ENCODE measurements at regions not wholly inside any gene's neighbourhood (a gene's known extent, or its start where the extent isn't known, plus 50 kb on each side); places are given as distances from the start of the nearest gene placed in this dataset.

DNA sequence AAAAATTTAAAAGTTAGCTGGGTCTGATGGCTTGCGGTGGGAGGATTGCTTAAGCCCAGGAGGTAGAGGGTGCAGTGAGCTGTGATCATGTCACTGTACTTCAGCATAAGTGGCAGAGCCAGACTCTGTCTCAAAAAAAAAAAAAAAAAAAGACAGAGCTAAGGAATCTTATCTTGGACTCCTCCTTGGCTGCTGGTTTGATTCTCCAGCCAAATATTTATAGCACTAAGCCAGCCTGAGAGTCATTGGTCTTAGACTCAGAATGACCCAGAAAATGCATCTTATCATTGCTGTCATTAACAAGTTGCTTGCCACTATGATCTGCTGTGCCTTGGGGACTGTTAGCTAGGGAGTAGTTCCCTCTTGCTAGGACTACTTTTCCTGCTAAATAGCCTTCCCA lies 164.7 kb downstream of the GNAT3 start:
- no peak for DNase-seq (ENCODE audit: low read depth in 2 of 2)

DNA sequence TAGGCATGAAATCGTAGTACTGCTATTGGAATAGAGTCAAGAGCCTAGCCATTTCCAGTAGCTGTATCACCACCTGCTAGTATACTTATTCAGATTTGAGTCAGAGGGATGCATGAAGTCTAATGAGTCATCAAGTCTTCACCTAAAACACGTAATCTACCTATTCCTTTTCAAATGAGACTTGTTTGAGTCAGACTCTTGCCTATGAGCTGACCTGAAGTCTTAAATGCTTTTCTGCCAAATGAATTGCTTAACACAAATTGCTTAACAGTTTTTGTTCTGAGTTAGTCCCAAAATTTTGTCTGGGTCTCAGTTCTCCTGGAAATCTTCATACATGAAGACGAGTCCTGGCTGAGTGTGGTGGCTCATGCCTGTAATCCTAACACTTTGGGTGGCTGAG lies 165.2 kb downstream of the GNAT3 start:
- no peak for DNase-seq (ENCODE audit: low read depth in 2 of 2)

DNA sequence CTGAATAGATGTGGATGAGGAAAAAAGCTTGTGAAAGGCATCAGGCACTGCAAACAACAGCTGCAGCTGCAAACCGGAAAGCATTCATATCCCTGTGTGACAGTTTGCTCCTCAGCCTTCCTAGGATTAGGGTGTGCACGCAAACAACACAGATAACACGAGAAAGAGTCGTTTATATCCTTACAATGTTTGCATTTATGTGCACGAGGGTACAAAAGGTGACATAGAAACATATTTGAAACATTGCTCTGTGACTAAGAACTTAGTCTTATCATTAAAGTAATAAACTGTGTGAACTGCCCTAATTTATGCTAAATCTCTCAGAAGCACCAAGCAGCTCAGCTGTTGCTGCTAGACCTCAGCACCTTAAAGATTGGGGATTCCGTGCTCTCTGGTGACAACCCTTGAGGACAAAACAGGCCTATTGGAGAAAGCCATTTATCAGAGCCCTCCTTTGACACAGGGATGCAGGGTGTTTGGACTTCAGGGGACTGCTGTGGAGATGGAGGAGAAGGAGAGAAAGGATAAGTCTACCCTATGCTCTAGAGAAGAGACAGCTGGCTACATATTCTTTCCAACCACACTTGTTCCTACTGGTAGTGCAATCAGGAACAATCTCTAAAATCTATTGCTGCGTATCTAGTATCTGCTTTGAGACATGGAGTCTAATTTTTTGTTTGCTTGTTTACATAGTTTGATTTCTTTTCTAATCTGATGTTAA lies 176.2 kb downstream of the GNAT3 start:
- no peak for DNase-seq (ENCODE audit: low read depth in 2 of 2)

DNA sequence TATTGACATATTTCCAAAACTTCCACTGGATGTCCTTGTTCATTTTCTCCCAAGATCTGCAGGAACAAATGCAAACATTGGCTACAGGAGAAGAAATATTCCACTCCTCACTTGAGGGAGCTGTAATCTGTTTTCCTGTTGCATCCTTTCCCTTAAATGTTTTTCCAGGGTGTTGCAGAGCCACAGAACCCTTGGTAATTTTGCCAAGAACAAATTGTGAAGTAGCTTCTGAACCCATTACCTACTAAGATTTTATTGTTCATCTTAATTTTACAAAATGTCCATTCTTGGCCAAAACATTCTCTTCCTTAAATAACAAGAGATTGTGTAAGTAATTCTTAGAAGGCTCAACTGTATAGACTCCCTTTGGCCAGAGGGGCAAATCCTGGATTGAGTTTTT lies 177.0 kb downstream of the GNAT3 start:
- no peak for DNase-seq (ENCODE audit: low read depth in 2 of 2)

DNA sequence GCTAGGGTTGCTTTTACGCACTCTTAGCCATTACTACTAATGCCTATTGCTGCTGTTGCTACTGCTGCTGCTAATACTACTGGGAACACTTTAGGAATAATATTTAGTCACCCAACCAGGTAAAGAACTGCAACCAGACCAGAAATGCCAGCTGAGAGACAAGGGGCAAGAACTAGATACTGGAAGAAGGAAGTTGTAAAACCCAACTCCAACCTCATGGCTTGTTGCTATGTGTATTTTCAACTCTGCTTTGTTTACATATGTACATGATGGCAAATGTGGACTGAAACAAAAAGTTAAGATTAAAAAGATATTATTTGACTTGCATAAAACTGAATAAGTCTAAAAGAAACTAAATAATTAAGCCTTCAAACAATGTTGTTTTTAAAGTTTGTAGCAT lies 177.7 kb downstream of the GNAT3 start:
- no peak for DNase-seq (ENCODE audit: low read depth in 2 of 2)

DNA sequence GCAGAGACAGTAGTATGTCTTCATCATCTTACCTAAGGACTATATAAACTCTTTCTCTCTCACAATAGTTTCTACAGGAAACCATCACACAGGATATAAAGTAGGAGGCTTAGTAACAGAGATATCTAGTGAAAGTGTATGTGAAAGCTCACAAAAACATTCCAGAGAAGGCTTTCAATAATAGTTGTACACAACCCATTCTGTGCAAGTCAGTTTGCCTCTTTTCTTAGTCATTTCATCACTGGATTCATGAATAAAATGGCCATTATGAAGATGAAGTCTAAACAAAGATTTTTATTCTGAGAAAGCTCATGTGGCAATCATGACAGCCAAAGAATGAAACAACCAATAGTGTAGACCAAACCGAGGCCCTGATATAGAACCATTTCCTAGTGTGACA lies 178.8 kb downstream of the GNAT3 start:
- no peak for DNase-seq (ENCODE audit: low read depth in 2 of 2)

DNA sequence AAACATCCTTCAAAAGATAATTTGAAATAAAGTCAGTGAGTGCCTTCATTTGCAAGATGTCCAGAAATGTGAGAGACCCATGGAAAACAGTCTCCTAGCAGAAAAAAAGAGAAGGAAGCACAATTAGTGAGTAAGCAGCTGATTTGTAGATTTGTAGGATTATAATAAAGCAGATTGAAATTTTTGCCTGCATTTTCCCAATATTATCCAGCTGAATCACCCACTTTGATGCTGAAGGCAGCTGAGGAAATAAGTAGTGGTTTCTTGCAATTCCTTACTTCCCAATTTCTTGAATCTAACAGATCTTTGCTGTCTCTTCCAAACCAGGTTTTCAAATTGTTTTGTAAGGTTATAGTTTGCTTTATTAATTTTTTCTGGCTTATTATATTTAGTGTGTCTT lies 181.4 kb downstream of the GNAT3 start:
- no peak for DNase-seq (ENCODE audit: low read depth in 2 of 2)

DNA sequence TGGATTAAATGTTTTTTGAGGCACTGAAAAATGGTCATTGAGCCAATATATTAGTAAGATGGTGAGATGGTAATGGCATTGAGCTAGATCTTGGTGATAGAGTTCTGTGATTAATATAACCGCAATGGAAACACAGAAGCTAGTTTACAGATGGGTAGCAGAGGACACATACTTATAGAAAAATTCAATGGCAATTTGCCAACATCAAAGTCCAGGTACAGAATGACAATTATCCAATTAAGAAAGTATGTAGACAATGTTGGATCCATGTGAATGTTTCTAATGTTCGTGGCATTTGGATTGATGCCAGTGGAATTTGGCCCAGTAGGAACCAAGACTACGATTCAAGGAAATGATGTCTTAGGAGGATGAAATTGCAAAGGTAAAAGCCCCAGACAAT lies 187.8 kb downstream of the GNAT3 start:
- no peak for DNase-seq (ENCODE audit: low read depth in 2 of 2)

DNA sequence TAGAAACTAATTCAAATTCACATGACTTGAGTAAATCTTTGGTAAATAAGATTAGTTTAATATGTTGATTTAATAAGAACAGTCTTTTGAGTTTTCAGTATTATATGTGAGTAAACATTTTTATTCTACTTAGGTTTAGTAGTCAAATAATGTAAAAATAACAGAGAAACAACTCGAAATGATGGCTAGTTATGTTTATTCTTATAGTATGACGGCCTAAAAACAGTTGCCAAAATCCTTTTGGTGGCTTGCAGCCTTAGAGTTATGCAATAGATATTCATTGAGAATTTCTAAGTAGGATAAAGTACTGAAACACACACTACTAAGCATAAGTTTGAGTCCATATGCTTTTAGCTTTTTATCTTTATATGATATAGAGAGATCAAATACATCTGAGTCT lies 184.8 kb downstream of the GNAI1 start:
- no peak for DNase-seq (ENCODE audit: low read depth in 2 of 2)

DNA sequence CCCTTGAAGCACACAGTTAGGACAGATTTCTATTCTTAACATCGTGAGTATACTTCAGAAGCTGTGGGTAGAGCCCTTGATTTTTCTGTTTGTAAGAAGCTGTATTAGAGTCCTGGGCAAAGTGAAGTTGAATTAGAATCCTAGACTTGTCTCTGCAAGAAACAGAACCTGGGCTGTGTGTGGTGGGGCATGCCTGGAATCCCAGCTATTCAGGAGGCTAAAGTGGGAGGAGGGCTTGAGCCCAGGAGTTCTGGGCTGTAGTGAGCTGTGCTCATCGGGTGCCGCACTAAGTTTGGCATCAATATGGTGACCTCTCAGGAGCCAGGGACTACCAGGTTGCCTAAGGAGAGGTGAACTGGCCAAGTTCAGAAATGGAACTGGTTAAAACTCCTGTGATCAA lies 183.4 kb downstream of the GNAI1 start:
- DNase-seq (ENCODE audit: low read depth in 2 of 2), result no peak

DNA sequence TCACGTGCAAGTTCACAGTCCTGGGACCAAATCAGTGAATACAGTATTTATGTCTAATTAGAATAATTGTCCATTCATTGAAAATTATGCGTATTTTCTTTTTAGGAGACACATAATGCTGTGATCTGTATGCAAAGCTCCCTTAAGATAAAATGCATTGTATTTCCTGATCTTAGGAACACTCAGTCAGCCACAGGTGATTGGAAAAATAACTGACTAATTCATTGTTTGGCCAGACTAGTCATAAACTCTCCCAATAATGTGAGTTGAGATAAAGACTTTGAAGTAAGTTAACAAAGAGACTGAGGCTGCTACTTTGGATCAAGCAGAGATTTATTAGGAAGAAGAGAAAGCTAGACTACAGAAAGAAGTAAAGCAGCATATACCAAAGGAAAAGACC lies 182.2 kb downstream of the GNAI1 start:
- no peak for DNase-seq (ENCODE audit: low read depth in 2 of 2)

DNA sequence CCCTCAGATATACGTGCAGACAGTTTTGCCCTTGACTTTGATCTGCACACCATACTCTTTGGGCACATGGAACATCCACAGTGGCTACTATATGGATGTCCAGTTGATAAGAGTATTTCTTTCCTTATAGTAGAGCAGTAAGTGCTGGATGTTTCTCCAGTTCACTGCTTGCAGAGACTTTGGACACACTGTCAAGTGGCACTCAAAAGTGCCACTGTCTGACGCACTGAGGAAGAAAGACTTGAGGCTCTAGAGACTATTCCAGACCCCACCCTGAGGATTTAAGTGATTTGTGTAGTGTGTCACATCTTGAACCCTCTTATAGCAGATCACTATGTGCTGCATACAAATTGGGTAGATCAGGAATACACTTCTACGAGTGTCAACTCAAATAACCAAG lies 179.1 kb downstream of the GNAI1 start:
- DNase-seq (ENCODE audit: low read depth in 2 of 2), result no peak

DNA sequence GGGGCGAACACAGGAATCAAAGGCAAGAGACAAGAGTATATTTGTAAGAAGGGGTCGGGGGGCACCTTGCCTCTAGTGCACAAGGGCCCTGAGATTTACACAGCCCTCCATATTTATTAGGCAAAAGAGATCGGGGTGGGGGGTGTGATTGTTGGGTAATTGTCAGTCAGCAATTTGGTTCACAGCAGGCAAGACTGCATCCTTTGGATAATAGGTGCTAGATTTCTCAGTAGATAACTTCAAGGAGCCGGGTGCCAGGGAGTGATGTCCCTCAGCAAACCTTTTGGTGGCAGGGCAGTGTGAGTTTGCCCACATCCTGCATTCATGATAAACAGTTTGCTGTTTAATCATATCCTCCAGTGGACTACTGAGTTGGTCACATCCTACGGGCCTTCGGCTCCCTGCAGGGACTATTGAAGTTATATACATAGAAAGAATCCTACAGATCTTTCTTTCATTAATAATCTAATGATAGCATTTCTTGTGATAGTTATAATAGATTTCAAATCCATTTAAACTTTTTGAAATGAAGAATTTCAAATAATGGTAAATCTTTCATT lies 178.5 kb downstream of the GNAI1 start:
- no peak for DNase-seq (ENCODE audit: low read depth in 2 of 2)

DNA sequence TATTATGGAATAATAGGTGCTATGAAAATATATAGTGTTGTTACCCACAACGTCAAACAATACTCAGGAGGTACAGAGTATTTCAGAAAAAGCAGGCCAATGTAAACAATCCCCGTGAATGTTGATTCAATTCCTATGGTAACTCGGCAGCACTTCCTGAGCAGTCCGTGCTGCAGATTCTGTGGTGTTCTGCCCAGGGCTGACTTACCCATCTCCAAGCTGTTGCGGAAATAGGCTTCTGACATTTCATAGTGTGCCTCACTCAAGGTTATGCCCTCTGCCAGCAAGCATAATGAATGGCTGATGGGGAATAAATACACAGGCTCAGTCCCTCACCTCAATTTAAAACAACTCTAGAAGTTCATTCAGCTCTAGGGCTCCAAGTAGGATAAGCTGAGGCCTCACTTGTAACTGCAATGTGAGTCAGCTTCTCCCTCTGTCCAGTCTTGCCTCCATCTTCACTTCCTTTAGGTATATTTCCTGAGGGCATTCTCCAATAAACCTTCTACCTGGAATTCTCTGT lies 177.6 kb downstream of the GNAI1 start:
- DNase-seq (ENCODE audit: low read depth in 2 of 2), result no peak

DNA sequence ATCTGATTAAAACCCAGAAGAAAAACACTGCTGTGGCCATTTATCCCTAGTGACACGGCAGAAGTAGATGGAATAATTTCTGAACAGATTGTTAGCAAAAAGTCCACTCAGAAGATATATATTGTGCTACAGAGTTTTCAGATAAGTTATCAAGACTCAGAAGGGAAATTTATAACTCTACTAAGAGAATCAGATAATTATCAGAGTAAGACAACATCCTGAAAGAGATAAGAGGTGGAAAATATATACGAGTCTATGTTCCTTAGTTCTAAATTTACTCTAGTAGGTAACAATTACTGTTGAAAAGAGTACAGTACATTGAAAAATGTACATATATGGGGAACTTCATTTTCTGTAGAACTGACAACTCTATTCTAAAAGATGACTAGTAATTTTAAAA lies 176.7 kb downstream of the GNAI1 start:
- DNase-seq (ENCODE audit: low read depth in 2 of 2), result no peak

DNA sequence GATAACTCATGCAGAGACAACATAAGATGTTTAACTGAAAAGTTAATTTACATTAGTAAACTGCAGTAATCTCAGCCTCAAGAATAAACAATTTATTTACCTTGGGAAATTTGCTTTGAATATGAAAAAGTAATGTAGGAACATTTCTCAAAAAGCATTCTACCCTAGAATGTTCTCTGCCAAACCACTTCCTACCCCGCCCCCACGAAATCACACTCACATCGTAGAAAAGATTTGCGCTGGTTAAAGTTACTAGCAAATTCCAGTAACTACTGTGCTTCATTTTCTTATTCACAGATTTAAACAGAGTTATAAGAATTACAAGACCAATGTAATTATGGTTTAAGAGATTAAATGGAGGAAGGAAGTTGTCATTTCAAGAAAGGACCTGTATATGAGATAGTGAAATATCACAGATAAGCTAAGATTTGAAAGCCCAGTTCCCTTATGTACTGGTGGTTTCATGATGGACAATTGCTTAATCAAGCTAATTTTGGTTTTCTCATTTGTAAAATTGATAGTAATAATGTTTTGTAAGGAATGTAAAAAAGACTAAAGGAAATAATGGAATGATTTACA lies 175.4 kb downstream of the GNAI1 start:
- DNase-seq (ENCODE audit: low read depth in 2 of 2), result peak in 1 of 2 donors; percentile 13

DNA sequence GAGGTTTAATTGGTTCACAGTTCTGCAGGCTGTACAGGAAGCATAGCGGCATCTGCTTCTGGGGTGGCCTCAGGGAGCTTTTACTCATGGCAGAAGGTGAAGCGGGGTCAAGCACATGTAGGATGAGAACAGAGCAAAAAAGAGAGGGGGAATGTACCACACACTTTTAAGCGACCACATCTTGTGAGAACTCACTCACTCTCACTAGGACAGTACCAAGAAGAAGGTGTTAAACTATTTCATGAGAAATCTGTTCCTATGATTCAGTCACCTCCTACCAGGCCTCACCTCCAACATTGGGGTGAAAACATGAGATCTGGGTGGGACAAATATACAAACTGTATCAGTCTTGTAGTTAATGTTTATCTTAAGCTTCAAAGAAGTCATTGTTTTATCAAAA lies 174.7 kb downstream of the GNAI1 start:
- DNase-seq (ENCODE audit: low read depth in 2 of 2), result no peak

DNA sequence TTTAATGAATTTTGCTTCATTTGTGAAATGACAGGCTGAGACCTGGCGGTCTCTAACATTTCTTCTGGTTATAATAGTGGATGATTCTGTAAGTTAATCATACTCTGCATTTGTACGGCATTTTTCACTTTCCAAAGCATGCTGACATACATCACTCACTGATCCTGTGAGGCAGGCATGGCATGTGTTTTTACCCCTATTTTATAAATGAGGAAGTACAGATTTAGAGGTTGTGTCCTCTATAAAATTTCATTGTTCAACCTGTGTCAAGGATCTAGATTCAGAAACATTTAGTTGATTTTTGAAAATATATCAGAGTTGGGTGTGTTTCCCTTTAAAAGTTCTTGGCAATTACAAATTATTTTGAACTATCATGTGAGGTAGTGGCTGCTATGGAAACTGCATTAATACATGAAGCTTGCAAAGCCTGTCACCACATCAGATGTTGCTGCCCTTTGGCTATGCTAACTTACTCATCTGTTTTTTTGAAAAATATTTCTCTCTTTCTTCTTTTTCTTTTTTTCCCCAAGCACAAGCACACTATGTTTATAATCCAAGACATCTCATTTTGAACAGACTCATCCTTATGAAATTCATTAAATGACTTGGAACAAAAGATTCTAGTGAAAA lies 172.7 kb downstream of the GNAI1 start:
- DNase-seq (ENCODE audit: low read depth in 2 of 2), result no peak

DNA sequence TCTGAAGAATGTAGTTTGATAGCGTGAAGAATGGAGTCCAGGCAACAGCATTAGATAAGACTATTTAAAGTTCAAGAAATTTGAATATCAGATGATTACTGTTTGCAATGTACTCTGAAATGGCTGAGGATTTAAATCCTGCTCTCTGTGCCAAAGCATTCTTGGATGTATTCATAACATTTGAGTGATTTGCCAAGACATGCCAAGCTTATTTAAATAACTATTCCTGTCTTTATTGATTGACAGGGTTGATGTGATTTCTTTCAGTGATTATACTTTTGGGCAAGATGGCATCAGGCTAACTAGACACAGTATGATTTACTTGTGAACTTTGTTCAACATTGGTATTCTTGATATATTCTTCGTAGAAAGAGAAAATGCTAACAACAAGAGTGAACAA lies 168.7 kb downstream of the GNAI1 start:
- no peak for DNase-seq (ENCODE audit: low read depth in 2 of 2)

DNA sequence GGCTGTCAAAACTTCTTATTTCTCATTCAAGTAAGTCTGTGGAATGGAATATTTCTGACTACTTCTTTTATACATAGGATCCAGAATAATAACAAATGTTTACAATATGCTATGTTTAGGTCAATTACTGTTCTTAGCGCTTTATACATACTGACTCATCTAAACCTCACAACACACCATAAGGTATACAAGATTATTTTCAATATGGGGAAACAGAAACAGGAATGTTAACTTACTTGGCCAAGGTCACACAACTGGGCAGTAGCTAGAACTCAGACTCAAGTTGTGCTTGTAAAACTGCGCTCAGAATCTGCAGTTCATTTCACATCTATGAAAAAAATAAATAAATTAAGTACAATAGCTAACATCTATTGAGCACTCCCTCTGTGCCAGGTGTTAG lies 168.0 kb downstream of the GNAI1 start:
- no peak for DNase-seq (ENCODE audit: low read depth in 2 of 2)

DNA sequence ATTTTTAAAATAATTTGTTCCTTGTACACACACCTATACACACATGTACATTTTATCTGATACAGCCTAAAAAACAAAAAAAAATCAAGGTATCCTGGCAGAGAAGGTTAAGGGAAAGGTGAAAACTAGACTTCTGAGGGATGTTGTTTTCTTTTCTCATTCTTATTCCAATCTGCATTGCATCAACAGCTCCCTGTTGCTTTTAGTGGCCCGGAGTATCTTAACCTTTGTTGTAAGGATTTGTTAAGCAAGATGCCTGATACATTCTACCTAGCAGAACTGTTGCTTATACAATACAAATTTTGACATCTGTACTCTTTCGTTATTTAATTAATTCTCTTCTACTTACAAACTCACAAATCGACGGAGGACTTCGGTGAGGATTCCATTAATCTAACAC lies 167.4 kb downstream of the GNAI1 start:
- no peak for DNase-seq (ENCODE audit: low read depth in 2 of 2)

DNA sequence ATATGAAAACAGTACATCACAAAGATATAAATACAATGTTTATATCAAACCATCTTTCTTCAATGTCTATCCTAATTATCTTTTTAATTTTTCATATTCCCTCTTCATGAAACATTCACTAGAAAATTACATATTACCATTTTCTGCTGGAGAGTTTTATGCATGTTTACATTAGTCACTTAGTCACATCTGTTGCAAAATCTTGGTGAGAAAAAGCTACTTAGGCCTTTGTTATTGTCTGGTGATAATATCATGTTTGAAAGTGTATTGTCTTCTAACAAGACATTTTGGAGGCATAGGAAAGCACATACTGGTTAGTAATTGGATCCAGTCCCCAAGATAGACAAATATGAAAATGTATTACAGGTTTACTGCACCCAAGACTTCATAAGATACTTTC lies 163.6 kb downstream of the GNAI1 start:
- DNase-seq (ENCODE audit: low read depth in 2 of 2), result no peak

DNA sequence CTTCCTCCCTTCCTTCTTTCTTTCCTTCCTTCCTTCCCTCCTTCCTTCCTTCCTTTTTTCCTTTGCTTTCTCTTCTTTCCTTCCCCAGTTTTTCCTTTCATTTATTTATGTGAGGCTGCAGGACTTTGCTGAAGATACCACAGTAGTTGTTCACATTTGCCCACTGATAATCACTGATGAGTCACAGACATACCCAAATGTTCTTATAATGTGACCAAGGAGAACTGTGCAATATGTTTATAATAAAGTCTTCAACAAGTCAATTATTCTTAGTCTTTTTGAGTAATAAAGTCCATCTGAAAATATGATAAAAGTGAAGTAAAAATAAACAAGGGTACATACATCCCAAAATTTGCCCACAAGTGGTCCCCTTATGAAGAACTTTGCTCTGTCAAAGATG lies 159.7 kb downstream of the GNAI1 start:
- no peak for DNase-seq (ENCODE audit: low read depth in 2 of 2)
